H9 (cell line): ENCODE measurements at regions not wholly inside any gene's neighbourhood (a gene's known extent, or its start where the extent isn't known, plus 50 kb on each side); places are given as distances from the start of the nearest gene placed in this dataset.

Experiments
- DNase-seq: peaks from one replicate; pipeline ENCODE4 v3.0.0-alpha.2; 2017
- H2AFZ ChIP-seq: one replicate; pipeline ENCODE4 v1.6.1; 2013; ENCODE audit warnings: mild to moderate bottlenecking, low read length, control low read depth, moderate library complexity
- H2AK5ac ChIP-seq: 2 replicates; pipeline ENCODE4 v1.6.1; 2013; ENCODE audit warnings: low read length, control low read depth, mixed read lengths; ENCODE audit not compliant: insufficient read length
- H2BK120ac ChIP-seq: one replicate; pipeline ENCODE4 v1.6.1; 2013; ENCODE audit warnings: low read depth, mild to moderate bottlenecking, low read length, control low read depth, inconsistent platforms; ENCODE audit not compliant: poor library complexity, severe bottlenecking
- H2BK12ac ChIP-seq: 2 replicates; pipeline ENCODE4 v1.6.1; 2013; ENCODE audit warnings: low read length, control low read depth, mixed read lengths, low read depth; ENCODE audit not compliant: insufficient read length
- H2BK15ac ChIP-seq: 2 replicates; pipeline ENCODE4 v1.6.1; 2013; ENCODE audit warnings: low read depth, low read length, control low read depth
- H2BK20ac ChIP-seq: one replicate; pipeline ENCODE4 v1.6.1; 2013; ENCODE audit warnings: low read depth, mild to moderate bottlenecking, low read length, control low read depth, inconsistent platforms; ENCODE audit not compliant: poor library complexity, severe bottlenecking
- H2BK5ac ChIP-seq: 2 replicates; pipeline ENCODE4 v1.6.1; 2013; ENCODE audit warnings: low read length, control low read depth, mixed read lengths; ENCODE audit not compliant: insufficient read length
- H3K14ac ChIP-seq: 2 replicates; pipeline ENCODE4 v1.6.1; 2013; ENCODE audit warnings: low read length, control low read depth; ENCODE audit not compliant: insufficient read depth
- H3K18ac ChIP-seq: 2 replicates; pipeline ENCODE4 v1.6.1; 2013; ENCODE audit warnings: low read depth, mild to moderate bottlenecking, mixed read lengths, low read length, control low read depth; ENCODE audit not compliant: insufficient read length
- H3K23ac ChIP-seq: 2 replicates; pipeline ENCODE4 v1.6.1; 2013; ENCODE audit warnings: low read length, control low read depth, mixed read lengths, low read depth; ENCODE audit not compliant: insufficient read length
- H3K23me2 ChIP-seq: 2 replicates; pipeline ENCODE4 v1.6.1; 2013; ENCODE audit warnings: low read depth, mild to moderate bottlenecking, mixed read lengths, low read length, control low read depth; ENCODE audit not compliant: insufficient read length, poor library complexity, severe bottlenecking
- H3K27ac ChIP-seq: 2 replicates; pipeline ENCODE4 v1.5.1; 2013; ENCODE audit warnings: low read length, control low read depth, mixed read lengths, low read depth; ENCODE audit not compliant: insufficient read length
- H3K27me3 ChIP-seq: 2 replicates; pipeline ENCODE4 v1.6.1; 2013; ENCODE audit warnings: low read length, control low read depth, inconsistent platforms; ENCODE audit not compliant: insufficient read depth
- H3K4ac ChIP-seq: 2 replicates; pipeline ENCODE4 v1.6.1; 2013; ENCODE audit warnings: low read depth, mild to moderate bottlenecking, control low read depth, inconsistent platforms, low read length, moderate library complexity
- H3K4me1 ChIP-seq: 2 replicates; pipeline ENCODE4 v1.6.1; 2013; ENCODE audit warnings: low read length, control low read depth, inconsistent platforms; ENCODE audit not compliant: insufficient read depth
- H3K4me2 ChIP-seq: 2 replicates; pipeline ENCODE4 v1.6.1; 2013; ENCODE audit warnings: low read length, control low read depth, mixed read lengths; ENCODE audit not compliant: insufficient read length, insufficient read depth
- H3K56ac ChIP-seq: 2 replicates; pipeline ENCODE4 v1.6.1; 2013; ENCODE audit warnings: low read depth, mild to moderate bottlenecking, mixed read lengths, low read length, control low read depth; ENCODE audit not compliant: insufficient read length
- H3K79me1 ChIP-seq: 2 replicates; pipeline ENCODE4 v1.6.1; 2013; ENCODE audit warnings: low read depth, mild to moderate bottlenecking, moderate library complexity, low read length, control low read depth, inconsistent platforms; ENCODE audit not compliant: insufficient read depth, poor library complexity, severe bottlenecking
- H3K79me2 ChIP-seq: 2 replicates; pipeline ENCODE4 v1.6.1; 2013; ENCODE audit warnings: low read length, control low read depth, inconsistent platforms; ENCODE audit not compliant: insufficient read depth
- H3K9ac ChIP-seq: 2 replicates; pipeline ENCODE4 v1.6.1; 2013; ENCODE audit warnings: low read length, control low read depth, mixed read lengths; ENCODE audit not compliant: insufficient read length; ENCODE audit errors: extremely low read depth
- H3K9me3 ChIP-seq: one replicate; pipeline ENCODE4 v1.6.1; 2013; ENCODE audit warnings: low read depth, low read length, inconsistent platforms; ENCODE audit not compliant: control insufficient read depth
- H3T11ph ChIP-seq: one replicate; pipeline ENCODE4 v1.6.1; 2013; ENCODE audit warnings: mild to moderate bottlenecking, low read length, control low read depth, inconsistent platforms
- H4K20me1 ChIP-seq: one replicate; pipeline ENCODE4 v1.6.1; 2013; ENCODE audit not compliant: control insufficient read depth, insufficient read length, insufficient read depth
- H4K5ac ChIP-seq: 2 replicates; pipeline ENCODE4 v1.6.1; 2013; ENCODE audit warnings: low read depth, mild to moderate bottlenecking, mixed read lengths, low read length, control low read depth; ENCODE audit not compliant: insufficient read length
- H4K8ac ChIP-seq: replicated peaks from 2 replicates; pipeline ENCODE4 v1.6.1; 2013; ENCODE audit warnings: low read length, control low read depth, mixed read lengths, low read depth; ENCODE audit not compliant: insufficient read length
- H4K91ac ChIP-seq: 2 replicates; pipeline ENCODE4 v1.6.1; 2013; ENCODE audit warnings: low read depth, mild to moderate bottlenecking, moderate library complexity, mixed read lengths, low read length, control low read depth; ENCODE audit not compliant: insufficient read length
- H3K27ac Mint-ChIP-seq, 3 experiments: 2 replicates in 2 of 3; 3 replicates in 1 of 3; pipeline ENCODE4 v1.8.0; 2020 to 2021; ENCODE audit warnings: mixed read lengths in 3 of 3, mild to moderate bottlenecking in 1 of 3, moderate library complexity in 1 of 3
- H3K27me3 Mint-ChIP-seq: 2 replicates; pipeline ENCODE4 v1.8.0; 2021; ENCODE audit warnings: low read depth, mild to moderate bottlenecking, moderate library complexity, mixed read lengths
- H3K36me3 Mint-ChIP-seq, 3 experiments: 2 replicates in 2 of 3; 3 replicates in 1 of 3; pipeline ENCODE4 v1.8.0; 2020 to 2021; ENCODE audit warnings: low read depth in 3 of 3, mixed read lengths in 3 of 3; ENCODE audit not compliant: insufficient read depth in 1 of 3
- H3K4me1 Mint-ChIP-seq, 2 experiments: 2 replicates each; pipeline ENCODE4 v1.8.0; 2020; ENCODE audit warnings: mixed read lengths in 2 of 2
- H3K4me3 Mint-ChIP-seq, 2 experiments: 2 replicates in 1 of 2; 3 replicates in 1 of 2; pipeline ENCODE4 v1.8.0; 2020 to 2021; ENCODE audit warnings: mild to moderate bottlenecking in 2 of 2, mixed read lengths in 2 of 2, moderate library complexity in 1 of 2
- H3K9me3 Mint-ChIP-seq, 2 experiments: 2 replicates in 1 of 2; 3 replicates in 1 of 2; pipeline ENCODE4 v1.8.0; 2020; ENCODE audit warnings: mild to moderate bottlenecking in 2 of 2, mixed read lengths in 2 of 2, moderate library complexity in 1 of 2
- WGBS: extraction: QIAGEN DNeasy Blood & Tissue Kit; methylation state at CpG from one replicate; pipeline ENCODE4 v1.1.7; 2013; ENCODE audit warnings: missing lambda C conversion rate, low lambda C conversion rate, mixed read lengths; ENCODE audit not compliant: insufficient read length; ENCODE audit errors: extremely low coverage; 5-methylcytosine and 5-hydroxymethylcytosine counted together
- TF ChIP-seq, protein P1 (sequence below): fragments of 200-600 bp; sonication (generic); conservative IDR thresholded peaks from 3 replicates; pipeline ENCODE4 v1.8.0; 2021; ENCODE audit warnings: antibody characterized with exemption, mild to moderate bottlenecking

DNA sequence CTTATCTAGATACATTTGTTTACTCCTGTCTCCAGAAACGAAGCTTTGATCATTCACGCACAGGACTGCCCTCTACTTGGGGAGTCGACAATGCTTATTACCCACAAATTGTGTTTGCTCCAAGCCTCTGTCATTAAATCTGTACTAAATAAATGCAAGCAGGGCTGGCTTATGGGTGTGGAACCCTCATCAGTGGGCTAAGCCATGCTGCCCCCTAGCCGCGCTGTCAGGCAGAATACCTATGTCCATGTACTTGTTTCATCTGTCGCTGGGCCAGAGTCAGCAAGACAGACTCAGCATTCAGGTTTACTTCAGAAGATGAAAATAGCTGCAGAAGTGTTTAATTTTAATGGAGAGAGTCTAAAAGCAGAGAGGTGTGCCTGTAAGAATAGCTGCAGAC, 110.0 kb upstream of the PRR20A start:
- H3K18ac ChIP-seq: no peak overlapping the region
- Mint-ChIP-seq H3K36me3 (peaks cover 0 to 8% (median 5%) of the 10 kb centered on the region in 3 experiments; a peak in 2 of 7 replicates), H3K27ac (no peak overlapping the region), H3K9me3 (peaks cover 9 to 15% of the 10 kb centered on the region in 2 experiments; a peak in 4 of 5 replicates), H3K4me3 (no peak overlapping the region), H3K4me1 (no peaks in the 10 kb centered on the region), H3K27me3 (no peaks in the 10 kb centered on the region)
- no peak overlapping the region for H4K5ac ChIP-seq
- no peak overlapping the region for H3K4me2 ChIP-seq
- H3K9me3 ChIP-seq: no peaks in the 10 kb centered on the region
- H3K23ac ChIP-seq: no peak overlapping the region
- no peaks in the 10 kb centered on the region for H4K20me1 ChIP-seq
- no peak overlapping the region for H3K56ac ChIP-seq
- TF ChIP-seq, protein P1, sequence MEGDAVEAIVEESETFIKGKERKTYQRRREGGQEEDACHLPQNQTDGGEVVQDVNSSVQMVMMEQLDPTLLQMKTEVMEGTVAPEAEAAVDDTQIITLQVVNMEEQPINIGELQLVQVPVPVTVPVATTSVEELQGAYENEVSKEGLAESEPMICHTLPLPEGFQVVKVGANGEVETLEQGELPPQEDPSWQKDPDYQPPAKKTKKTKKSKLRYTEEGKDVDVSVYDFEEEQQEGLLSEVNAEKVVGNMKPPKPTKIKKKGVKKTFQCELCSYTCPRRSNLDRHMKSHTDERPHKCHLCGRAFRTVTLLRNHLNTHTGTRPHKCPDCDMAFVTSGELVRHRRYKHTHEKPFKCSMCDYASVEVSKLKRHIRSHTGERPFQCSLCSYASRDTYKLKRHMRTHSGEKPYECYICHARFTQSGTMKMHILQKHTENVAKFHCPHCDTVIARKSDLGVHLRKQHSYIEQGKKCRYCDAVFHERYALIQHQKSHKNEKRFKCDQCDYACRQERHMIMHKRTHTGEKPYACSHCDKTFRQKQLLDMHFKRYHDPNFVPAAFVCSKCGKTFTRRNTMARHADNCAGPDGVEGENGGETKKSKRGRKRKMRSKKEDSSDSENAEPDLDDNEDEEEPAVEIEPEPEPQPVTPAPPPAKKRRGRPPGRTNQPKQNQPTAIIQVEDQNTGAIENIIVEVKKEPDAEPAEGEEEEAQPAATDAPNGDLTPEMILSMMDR: no peak
- H3K4ac ChIP-seq: no peak overlapping the region
- no CpG with 5 or more reads among the region's 6 CpGs for WGBS
- H3K14ac ChIP-seq: no peak overlapping the region
- H2AFZ ChIP-seq: no peak overlapping the region
- no peaks in the 10 kb centered on the region for H3K79me1 ChIP-seq
- no peak overlapping the region for H3K9ac ChIP-seq
- H3K23me2 ChIP-seq: no peaks in the 10 kb centered on the region
- H2BK20ac ChIP-seq: no peak overlapping the region
- DNase-seq: no peak
- no peak overlapping the region for H2AK5ac ChIP-seq
- H2BK12ac ChIP-seq: no peak overlapping the region
- H2BK5ac ChIP-seq: no peak overlapping the region
- no peaks in the 10 kb centered on the region for H3K27me3 ChIP-seq
- no peaks in the 10 kb centered on the region for H3K4me1 ChIP-seq
- H2BK15ac ChIP-seq: no peak overlapping the region
- H3K79me2 ChIP-seq: no peaks in the 10 kb centered on the region
- H4K8ac ChIP-seq: no peak overlapping the region
- H3K27ac ChIP-seq: no peak overlapping the region
- no peak overlapping the region for H4K91ac ChIP-seq
- no peak overlapping the region for H3T11ph ChIP-seq
- no peak overlapping the region for H2BK120ac ChIP-seq
